Smooth muscle cell of the brain vasculature (primary cell): ENCODE measurements at regions not wholly inside any gene's neighbourhood (a gene's known extent, or its start where the extent isn't known, plus 50 kb on each side); places are given as distances from the start of the nearest gene placed in this dataset.

Experiments used
- DNase-seq: peaks from one replicate; pipeline ENCODE4 v3.0.0-alpha.2; 2012; ENCODE audit warnings: low read depth, low spot score

GRCh38 chr1:87922885-87923284, 594.2 kb downstream of the LMO4 start:
- DNase-seq, result no peak

DNA sequence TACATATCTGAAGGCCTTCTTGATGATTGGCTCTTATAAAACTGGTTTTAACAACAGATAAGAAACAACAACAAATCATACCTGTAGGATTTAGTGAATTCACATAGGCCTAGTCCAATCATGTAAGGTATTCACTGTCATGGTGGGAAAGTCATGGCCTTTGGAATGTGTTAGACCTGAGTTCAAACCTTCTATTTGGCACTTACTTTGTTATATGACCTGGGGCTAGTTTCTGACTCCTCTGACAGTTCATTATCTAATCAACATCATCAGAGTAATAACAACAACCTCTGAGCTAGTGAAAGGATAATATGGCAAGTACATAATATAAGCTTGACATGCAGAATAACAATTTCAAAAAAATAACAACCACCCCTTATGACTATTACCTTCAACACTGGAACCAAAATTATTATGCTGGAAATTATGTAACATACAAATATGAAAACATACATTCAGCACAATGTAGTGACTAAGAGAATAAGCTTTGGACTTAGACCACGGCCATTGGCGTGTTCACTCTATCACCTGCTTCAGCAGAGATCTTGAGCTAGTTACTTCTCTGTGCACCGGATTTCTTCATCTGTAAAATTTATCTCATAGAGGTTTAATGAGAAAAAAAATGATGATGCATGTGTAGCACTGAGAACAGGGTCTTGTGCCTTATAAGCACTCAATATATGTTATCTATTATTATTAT, 597.6 kb downstream of the LMO4 start:
- DNase-seq, result no peak

GRCh38 chr1:87926921-87927320, 598.2 kb downstream of the LMO4 start:
- no peak for DNase-seq

GRCh38 chr1:87927391-87928280, 599.0 kb downstream of the LMO4 start:
- DNase-seq, result no peak

- no peak for DNase-seq
These were observed 599.9 kb downstream of the LMO4 start for GRCh38 chr1:87928623-87929022.

GRCh38 chr1:87929906-87930305, 601.2 kb downstream of the LMO4 start:
- no peak for DNase-seq

DNA sequence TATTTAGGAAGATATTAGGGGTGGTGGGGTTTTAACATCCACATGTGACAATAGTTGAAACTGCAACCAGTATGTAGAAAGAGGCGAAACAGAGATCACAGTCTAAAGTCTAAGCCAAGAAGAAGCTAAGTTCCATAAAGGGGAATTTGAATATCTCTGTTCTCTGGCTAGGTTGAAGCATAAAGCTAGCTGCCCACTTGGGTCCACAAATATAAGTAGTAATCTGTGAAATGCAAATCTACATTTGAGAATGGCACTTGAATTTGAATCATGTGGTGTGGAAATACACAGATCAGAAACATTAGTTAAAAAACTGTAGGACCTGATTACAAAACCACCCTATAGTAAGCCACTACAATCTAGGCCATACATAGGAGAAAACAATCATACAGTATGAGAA, 602.1 kb downstream of the LMO4 start:
- DNase-seq, result no peak

GRCh38 chr1:87933171-87933570, 604.5 kb downstream of the LMO4 start:
- DNase-seq, result no peak

DNA sequence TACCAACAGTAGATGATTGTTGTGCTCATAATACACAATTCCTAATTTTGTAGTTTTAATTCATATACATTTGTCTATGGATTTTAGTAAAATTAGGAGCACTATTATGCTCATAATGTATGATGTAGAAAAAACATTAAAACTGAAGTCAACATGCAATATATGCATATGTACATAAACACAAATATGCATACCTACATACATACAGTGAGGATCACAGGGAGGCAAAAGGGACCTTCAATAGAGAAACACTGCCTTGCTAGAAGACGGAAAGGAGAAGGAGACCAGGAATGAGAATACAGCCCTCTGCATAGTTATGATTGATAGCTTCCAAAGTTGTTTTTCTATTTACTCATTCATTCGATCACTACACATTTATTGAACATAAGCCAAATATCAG, 606.5 kb downstream of the LMO4 start:
- DNase-seq, result no peak

- no peak for DNase-seq
These were observed 609.2 kb downstream of the LMO4 start for GRCh38 chr1:87937831-87938395.

DNA sequence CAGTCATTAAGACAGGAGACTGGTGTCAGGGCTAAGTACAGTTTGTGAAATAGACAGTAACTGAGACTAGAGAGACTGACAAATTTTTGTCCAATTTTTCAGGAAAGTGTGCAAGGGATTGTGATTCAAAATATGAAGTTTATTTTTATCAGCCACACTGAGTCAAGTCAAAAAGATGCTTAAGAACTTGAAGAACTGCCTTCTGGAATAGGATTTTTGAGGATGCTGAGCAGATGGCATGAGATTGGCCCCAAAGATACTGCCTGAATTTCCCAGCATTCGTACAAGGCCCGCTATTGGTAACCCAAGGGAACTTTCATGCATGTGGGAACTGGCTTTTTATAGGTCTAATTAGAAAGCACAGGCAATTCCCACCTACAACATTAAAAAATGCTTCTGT, 610.0 kb downstream of the LMO4 start:
- DNase-seq, result no peak

GRCh38 chr1:87939444-87939843, 610.8 kb downstream of the LMO4 start:
- no peak for DNase-seq

- DNase-seq, result no peak
These were observed 611.7 kb downstream of the LMO4 start for GRCh38 chr1:87940421-87940820.

GRCh38 chr1:87941337-87941946, 612.8 kb downstream of the LMO4 start:
- DNase-seq, result no peak

DNA sequence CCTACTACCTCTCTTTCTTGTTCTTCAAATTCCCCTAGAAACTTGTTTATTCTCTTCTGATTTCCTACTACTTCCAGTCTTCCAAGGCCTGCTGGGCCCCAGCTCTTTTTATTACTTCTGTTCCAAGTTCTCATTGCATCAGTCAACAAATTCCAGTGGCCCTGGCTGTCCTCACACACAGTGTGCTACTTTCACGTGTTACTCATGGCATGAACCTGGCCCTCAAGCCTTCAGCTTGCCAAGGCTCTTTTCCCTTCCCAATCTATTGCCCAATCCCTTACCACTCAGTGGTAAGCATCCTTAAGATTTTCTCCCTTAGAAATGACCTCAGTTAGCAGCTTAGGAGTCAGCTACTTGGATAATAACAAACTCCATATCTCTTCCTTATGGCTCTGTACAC, 613.5 kb downstream of the LMO4 start:
- no peak for DNase-seq

DNA sequence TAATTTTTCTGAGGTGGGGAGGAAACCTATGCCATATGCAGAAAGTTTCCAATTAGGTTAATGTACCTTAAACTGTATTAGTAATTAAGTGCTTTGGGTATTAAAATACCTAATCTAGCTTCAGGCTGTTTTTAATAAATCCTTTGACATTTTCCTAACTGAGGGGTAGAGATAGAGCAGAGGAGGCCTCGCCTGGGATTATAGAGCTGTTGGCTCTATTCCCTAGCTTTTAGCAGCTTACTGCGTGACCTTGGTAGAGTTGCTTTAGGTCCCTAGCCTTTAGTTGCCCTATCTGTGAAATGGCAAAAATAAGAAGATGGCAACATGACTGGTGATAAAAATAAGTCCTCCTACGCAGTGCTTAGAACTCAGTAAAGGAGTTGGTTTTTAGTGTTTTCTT, 621.0 kb downstream of the LMO4 start:
- DNase-seq, result no peak

GRCh38 chr1:87950369-87950768, 621.7 kb downstream of the LMO4 start:
- DNase-seq, result no peak

GRCh38 chr1:87951409-87951808, 622.7 kb downstream of the LMO4 start:
- no peak for DNase-seq

DNA sequence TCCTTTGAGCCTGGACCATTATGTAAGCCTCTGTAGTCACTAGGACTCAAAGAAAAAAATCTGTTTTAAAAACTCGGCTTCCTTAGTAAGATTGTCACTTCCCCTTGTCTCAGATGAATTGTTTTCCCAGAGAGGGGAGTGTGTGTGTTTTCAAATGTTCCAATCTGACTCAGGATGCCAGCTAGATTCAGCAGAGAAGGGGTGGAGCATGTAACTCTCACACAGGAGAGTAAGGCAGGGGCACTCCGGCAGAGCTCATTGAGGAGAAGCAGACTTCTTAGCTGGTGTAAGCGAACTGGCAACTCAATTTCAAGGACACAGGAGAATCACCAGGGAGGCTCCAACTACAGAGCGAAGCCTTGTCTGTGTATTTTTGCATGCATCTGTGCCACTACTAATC, 623.2 kb downstream of the LMO4 start:
- no peak for DNase-seq

DNA sequence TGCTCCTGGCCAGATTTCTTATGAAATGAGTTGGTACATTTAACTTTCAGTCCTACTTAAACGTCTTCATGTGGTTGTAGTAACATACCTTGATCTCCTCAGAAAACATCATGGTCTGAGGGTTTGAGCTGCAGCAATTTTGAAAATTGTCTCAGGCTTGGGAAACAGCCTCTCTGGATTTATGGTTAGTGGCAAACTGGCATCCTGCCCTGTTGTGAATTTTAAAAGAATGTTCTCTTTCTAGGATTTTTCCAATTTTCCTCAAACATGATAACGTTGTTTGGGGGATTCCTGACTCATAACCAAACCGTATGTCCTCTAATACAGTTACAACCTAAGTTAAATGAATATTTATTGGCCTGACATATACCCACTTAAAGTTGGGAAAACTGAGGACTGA, 624.4 kb downstream of the LMO4 start:
- no peak for DNase-seq

- DNase-seq, result peak; percentile 47
These were observed 625.2 kb downstream of the LMO4 start for GRCh38 chr1:87953732-87954344.

- no peak for DNase-seq
These were observed 626.4 kb downstream of the LMO4 start for GRCh38 chr1:87955038-87955437.
